Fibroblast of the conjunctiva (primary cell): ENCODE measurements at regions not wholly inside any gene's neighbourhood (a gene's known extent, or its start where the extent isn't known, plus 50 kb on each side); places are given as distances from the start of the nearest gene placed in this dataset.
A peak's percentile ranks its signal among the peaks of the same experiment; 100 is the strongest.
"Not testable (repeated sequence)": the region's sequence is repeated elsewhere in the genome, so short reads cannot be mapped to it uniquely, and the experiment has no call there.

Experiments used
- DNase-seq: peaks from one replicate; pipeline ENCODE4 v3.0.0-alpha.2; 2010; ENCODE audit warnings: low read depth

- no peak for DNase-seq
Measured at GRCh38 chr13:53101883-53102282, 73.3 kb downstream of the OLFM4 start.

DNA sequence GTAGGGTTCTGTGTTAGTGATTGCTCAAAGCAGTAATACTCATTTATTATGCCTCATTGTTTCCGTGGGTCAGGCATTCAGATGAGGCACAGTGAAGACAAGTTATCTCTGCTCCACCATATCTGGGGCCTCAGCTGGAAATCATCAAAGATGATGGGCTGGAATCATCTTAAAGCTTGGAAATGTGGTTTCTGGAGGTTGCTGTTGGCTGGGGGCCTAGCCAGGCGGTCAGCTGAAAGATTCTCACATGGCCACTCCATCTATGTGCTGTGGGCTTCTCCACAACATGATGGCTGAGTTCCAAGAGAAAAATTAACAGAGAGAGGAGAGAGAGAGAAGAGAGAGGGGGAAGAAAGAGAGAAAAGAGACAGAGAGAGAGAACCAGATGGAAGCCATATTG is 75.5 kb downstream of the OLFM4 start:
- DNase-seq: no peak

- DNase-seq: no peak
Measured at GRCh38 chr13:53105477-53105876, 76.9 kb downstream of the OLFM4 start.

DNA sequence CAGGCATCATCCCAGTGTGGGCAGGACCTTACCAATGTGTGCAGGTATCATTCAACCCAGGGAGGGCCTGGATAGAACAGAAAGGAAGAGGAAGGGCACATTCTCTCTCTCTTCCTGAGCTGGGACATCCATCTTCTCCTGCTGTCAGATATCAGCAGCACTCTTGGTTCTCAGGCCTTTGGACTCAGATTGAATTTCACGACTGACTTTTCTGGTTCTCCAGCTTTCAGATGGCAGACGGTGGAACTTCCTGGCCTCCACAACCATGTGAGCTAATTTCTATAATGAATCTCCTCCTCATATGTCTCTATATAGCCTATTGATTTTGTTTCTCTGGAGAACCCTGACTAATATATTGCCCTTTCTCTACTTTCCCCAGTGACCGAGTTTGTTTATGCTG is 77.3 kb downstream of the OLFM4 start:
- no peak for DNase-seq

DNA sequence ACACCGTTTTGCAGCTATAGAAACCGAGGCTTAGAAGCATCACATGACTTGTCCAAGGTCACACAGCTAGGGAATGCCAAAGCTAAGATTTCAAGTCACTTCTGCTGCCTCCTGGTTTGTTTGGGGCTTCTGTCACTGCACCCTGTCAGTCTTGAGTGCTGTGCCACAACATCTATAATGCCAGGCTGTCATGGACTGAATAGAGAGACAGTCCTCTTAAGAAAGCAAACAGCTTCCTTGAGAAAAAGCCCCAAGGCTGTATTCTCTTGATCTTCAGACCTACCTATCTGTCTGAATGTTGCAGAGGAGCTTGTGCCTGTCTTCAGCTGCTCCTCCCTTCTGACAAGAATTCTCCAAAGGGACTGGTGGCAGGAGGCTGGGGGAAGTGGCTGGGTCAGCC is 81.6 kb downstream of the OLFM4 start:
- DNase-seq: no peak

- DNase-seq: no peak
Measured at GRCh38 chr13:53110614-53111013, 82.0 kb downstream of the OLFM4 start.

DNA sequence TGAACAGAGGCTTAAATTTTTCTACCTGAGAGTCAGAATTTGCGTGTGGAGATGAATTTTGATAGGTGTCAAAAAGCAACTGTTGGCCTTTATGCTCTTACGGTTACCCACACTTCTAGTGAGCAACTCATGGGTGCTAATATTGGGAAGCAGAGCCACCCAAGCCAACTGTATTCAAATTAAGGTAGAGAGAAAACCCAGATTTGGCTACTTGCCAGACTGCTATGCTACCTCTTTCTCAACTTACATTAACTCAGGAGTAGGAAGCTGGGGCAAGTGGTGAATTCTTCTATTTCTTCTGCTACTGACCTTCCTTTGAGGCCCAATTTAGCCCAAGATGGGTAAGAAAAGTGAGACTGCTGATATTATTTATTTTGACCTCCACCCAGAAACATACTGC is 83.9 kb downstream of the OLFM4 start:
- DNase-seq: no peak

DNA sequence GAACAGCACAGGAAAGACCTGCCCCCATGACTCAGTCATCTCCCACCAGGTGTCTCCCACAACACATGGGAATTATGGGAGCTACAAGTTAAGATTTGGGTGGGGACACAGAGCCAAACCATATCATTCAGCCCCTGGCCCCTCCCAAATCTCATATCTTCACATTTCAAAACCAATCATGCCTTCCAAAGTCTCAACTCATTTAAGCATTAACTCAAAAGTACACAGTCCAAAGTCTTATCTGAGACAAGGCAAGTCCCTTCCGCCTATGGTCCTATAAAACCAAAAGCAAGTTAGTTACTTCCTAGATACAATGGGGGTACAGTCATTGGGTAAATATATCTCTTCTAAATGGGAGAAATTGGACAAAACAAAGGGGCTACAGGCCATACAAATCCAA is 88.4 kb downstream of the OLFM4 start:
- DNase-seq: not testable (repeated sequence)

DNA sequence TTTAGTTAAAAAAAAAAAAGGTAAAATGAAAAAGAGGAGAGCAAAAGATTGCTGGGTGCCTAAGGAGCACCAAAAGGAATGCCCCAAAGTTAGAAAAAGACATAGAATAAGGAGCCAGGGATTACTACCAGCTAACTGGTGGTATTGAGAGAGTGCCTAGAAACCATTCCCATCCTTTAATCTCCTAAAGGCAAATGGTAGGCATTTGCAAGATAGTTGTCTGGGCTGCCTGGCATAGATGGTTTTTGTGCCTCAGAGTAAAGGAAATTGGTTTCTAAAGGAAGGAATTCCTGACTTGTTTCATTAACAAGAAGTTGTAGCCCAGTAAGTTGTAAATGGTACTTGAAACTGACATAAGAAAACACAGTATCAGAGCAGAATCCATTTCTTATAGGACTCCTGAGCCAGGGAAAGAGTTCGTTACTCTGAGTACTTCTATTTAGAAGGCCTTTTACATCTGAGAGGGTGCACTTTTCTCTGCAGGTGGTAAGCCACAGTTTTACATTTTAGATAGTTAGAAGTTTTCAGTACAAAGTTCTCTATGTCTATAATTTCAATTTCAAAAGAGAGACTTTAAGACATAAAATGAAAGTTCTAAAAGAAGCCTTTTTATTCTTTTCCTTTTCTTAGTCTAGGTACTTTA is 92.6 kb downstream of the OLFM4 start:
- no peak for DNase-seq

- no peak for DNase-seq
Measured at GRCh38 chr13:53121919-53122318, 93.3 kb downstream of the OLFM4 start.

DNA sequence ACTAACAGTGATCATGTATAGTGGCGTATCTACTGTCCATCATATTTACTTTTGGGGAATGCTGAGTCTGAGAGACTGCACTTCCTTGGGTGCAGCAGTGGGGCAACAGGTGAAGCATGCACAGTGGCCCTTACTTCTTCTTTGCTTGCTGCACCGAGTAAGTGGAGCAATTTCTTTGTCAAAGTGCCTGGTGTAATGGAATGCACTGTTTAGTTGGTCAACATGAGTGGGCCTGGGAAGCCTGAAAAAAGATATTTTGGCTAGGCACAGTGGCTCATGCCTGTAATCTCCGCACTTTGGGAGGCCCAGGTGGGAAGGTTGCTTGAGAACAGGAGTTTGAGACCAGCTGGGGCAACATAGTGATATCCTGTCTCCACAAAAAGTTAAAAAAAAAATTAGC is 94.9 kb downstream of the OLFM4 start:
- DNase-seq: no peak

GRCh38 chr13:53124623-53125022 is 96.0 kb downstream of the OLFM4 start:
- DNase-seq: no peak

DNA sequence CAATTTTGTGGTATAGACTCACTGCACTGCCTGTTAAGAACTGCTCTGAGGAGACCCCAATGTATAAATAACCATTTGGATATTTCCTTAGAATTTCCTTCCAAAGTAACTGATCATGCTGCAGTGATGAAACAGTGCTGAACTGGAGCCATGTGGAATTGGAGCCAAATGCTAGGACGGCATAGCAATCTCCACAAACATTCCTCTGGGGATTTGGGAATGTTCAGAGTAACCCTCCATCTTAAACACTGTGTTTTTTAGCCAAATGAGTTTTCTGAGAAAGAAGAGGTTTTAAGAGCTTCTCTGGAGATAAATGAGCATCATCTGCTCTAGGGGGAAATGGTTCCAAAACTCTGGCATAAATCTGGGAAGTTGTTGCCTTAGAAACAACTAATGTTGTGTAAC is 98.2 kb downstream of the OLFM4 start:
- DNase-seq: no peak

DNA sequence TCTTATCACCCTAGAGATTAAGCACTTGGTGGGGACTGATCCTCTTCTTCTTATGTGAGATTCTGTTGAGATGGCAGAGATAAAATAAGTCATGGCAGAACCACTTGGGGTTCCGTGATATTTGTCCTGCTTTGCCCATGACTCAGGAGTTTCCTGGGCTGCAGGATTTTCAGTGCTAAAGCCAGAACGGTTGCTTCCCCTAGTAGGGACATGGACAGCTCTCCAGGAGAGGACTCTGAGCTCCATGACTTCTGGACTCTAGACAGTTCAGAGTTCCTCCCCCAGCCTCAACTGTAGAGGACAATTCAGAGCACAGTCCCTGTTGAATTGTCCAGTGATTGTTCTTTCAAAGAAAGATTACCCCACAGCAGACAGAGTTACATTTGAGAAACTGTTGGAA is 98.8 kb downstream of the OLFM4 start:
- DNase-seq: no peak

- DNase-seq: no peak
Measured at GRCh38 chr13:53129864-53130393, 101.3 kb downstream of the OLFM4 start.

- no peak for DNase-seq
Measured at GRCh38 chr13:53131361-53131760, 102.7 kb downstream of the OLFM4 start.

DNA sequence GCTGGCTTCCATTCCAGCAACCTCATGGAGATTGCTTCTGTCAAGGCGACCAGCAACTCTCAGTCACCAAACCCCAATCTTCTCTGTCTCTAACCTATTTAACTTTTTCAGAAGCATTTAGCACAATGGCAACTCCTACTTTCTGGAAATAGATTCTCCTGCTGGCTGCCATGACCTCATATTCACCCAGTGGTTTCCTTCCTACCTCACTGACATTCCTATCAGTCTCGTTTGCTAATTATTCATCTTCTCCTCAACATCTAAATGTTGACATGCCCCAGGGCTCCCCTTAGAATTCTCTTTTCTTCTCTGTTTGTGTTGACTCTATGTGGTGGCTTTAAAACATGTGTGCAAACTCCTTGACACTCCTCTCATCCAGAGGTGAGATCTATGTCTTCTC is 106.7 kb downstream of the OLFM4 start:
- DNase-seq: no peak

DNA sequence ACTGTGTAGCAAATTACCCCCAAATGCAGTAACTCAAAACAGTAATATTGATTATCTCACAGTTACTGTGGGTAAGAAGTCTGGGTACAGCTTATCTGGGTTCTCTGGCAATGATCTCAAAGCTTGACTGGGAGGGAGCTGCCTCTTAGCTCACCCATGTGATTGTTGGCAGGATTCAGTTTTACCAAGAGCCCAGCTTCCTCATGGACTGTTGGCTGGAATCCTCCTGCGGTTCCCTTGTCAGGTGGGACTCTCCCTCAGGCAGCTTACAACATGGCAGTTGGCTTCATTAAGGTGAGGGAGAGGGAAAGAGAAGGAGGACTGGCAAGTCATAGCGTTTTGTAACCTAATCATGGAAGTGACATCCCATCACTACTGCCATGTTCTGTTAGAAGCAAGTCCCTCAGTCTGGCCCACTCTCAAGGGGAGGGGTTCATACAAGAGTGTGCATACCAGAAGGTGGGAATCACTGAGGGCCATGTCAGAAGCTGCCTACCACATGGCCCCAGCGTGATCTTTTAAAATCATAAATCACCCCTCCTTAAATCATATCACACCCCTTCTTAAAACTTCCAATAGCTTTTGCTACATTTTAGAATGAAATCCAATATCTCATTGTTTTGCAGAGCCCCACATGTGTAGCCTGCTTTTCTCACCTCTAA is 108.1 kb downstream of the OLFM4 start:
- DNase-seq: no peak

GRCh38 chr13:53137779-53138178 is 109.2 kb downstream of the OLFM4 start:
- DNase-seq: peak; percentile 80

GRCh38 chr13:53138376-53139036 is 109.9 kb downstream of the OLFM4 start:
- no peak for DNase-seq

DNA sequence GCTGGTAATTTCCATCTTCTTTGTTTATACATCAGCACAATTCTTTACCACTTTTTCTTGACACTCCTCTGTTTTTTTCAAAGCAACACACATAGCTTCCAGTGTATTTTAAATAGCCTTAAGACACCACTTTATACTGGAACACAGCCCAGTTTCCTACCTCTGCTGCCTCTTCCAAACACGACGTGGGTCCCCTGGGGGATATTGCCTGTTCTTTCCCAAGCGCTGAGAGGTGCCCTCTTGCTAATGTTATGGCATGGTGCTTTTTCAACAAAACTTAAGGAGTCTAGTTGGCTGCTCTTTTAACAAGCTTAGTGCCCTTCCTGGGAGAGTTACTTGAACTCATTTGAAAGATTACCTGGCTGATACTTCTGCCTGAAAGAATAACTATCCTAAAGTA is 112.7 kb downstream of the OLFM4 start:
- DNase-seq: no peak

- no peak for DNase-seq
Measured at GRCh38 chr13:53142306-53142705, 113.7 kb downstream of the OLFM4 start.

- DNase-seq: no peak
Measured at GRCh38 chr13:53143757-53144339, 115.2 kb downstream of the OLFM4 start.
